Vagina (tissue), 2 donors: ENCODE measurements at regions not wholly inside any gene's neighbourhood (a gene's known extent, or its start where the extent isn't known, plus 50 kb on each side); places are given as distances from the start of the nearest gene placed in this dataset.

Experiments
- CTCF ChIP-seq, 3 experiments: fragments of 450-650 bp in 2 of 3; fragments of 200-600 bp in 1 of 3; sonication (generic) in 1 of 3; IDR thresholded peaks; one replicate each; pipeline ENCODE4 v1.5.1; 2017 to 2019; ENCODE audit warnings: antibody characterized with exemption in 3 of 3, mild to moderate bottlenecking in 2 of 3, moderate library complexity in 2 of 3
- POLR2A ChIP-seq, 2 donors: fragments of 450-650 bp; IDR thresholded peaks; one replicate each; pipeline ENCODE4 v1.6.1; 2017; ENCODE audit warnings: antibody characterized with exemption in 2 of 2, mild to moderate bottlenecking in 2 of 2, moderate library complexity in 2 of 2
- POLR2AphosphoS5 ChIP-seq, 2 donors: sonication (generic); formaldehyde crosslinking; IDR thresholded peaks; one replicate each; pipeline ENCODE4 v1.9.0; 2017; ENCODE audit warnings: antibody characterized with exemption in 2 of 2, mild to moderate bottlenecking in 2 of 2, low read depth in 1 of 2; ENCODE audit not compliant: insufficient read depth in 1 of 2

DNA sequence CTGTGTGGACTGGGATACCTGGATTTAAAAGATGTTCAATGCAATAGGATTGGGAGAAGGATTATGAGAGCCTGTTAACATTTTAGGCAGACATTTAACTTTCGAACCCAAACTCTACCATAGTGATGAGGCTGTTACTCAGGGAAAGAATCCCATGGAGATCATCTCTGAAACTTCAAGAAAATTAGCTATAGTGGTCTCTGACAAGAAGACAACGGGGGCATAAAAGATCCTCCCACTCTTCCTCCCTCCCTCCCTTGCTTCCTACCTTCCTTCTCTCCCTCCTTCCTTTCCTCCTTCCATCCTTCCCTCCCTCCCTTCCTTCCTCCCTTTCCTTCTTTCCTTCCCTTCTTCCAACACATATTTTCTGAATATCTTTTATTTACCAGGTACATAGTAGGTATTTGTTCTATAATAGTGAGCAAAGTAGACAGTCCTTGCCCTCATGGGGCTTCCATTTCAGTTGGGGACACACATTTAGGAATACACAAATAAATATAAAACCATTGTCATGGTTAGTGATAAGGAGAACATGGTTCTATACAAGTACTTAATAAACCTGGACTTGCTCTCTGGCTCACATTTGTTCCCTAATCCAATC, 143.2 kb downstream of the ATP6V1G3 start:
- no peak for TF ChIP-seq POLR2AphosphoS5 (IDR thresholded peaks at IDR 0.05; ENCODE audit: insufficient read depth in 1 of 2, low read depth in 1 of 2)
- TF ChIP-seq CTCF (IDR thresholded peaks at IDR 0.05), result no peak
- TF ChIP-seq POLR2A (IDR thresholded peaks at IDR 0.05), result no peak
